ENCODE measurements at regions not wholly inside any gene's neighbourhood (a gene's known extent, or its start where the extent isn't known, plus 50 kb on each side); places are given as distances from the start of the nearest gene placed in this dataset.

GRCh38 chr11:29336727-29337575 is 679.9 kb downstream of the KCNA4 start:
- no peak for DNase-seq

GRCh38 chr11:29334776-29335130 is 682.1 kb downstream of the KCNA4 start:
- no peak for DNase-seq

GRCh38 chr11:29333993-29334775 is 682.6 kb downstream of the KCNA4 start:
- no peak for DNase-seq

GRCh38 chr11:29331451-29332010 is 685.3 kb downstream of the KCNA4 start:
- DNase-seq, result no peak

- DNase-seq, result no peak
Observed at GRCh38 chr11:29328961-29329441, 687.8 kb downstream of the KCNA4 start.

- DNase-seq, result no peak
Observed at GRCh38 chr11:29327891-29328290, 688.9 kb downstream of the KCNA4 start.

- no peak for DNase-seq
Observed at GRCh38 chr11:29326757-29327156, 690.1 kb downstream of the KCNA4 start.

GRCh38 chr11:29324328-29324727 is 692.5 kb downstream of the KCNA4 start:
- no peak for DNase-seq

GRCh38 chr11:29321293-29322132 is 695.3 kb downstream of the KCNA4 start:
- no peak for DNase-seq

GRCh38 chr11:29320196-29320595 is 696.6 kb downstream of the KCNA4 start:
- DNase-seq, result no peak

GRCh38 chr11:29319210-29319609 is 697.6 kb downstream of the KCNA4 start:
- no peak for DNase-seq

GRCh38 chr11:29318134-29318845 is 698.5 kb downstream of the KCNA4 start:
- DNase-seq, result no peak

GRCh38 chr11:29317694-29318093 is 699.1 kb downstream of the KCNA4 start:
- no peak for DNase-seq

GRCh38 chr11:29315275-29315674 is 701.6 kb downstream of the KCNA4 start:
- no peak for DNase-seq

GRCh38 chr11:29314211-29314610 is 702.6 kb downstream of the KCNA4 start:
- no peak for DNase-seq

- DNase-seq, result no peak
Observed at GRCh38 chr11:29312812-29313211, 704.0 kb downstream of the KCNA4 start.

GRCh38 chr11:29310725-29311342 is 706.0 kb downstream of the KCNA4 start:
- DNase-seq, result no peak

- DNase-seq, result no peak
Observed at GRCh38 chr11:29309992-29310391, 706.8 kb downstream of the KCNA4 start.

- DNase-seq, result no peak
Observed at GRCh38 chr11:29306527-29306926, 710.3 kb downstream of the KCNA4 start.

- DNase-seq, result no peak
Observed at GRCh38 chr11:29305456-29306232, 711.2 kb downstream of the KCNA4 start.

GRCh38 chr11:29300420-29300819 is 716.4 kb downstream of the KCNA4 start:
- DNase-seq, result no peak

Measured in NCI-H2029 (cell line).